ENCODE measurements at regions not wholly inside any gene's neighbourhood (a gene's known extent, or its start where the extent isn't known, plus 50 kb on each side); places are given as distances from the start of the nearest gene placed in this dataset.

DNA sequence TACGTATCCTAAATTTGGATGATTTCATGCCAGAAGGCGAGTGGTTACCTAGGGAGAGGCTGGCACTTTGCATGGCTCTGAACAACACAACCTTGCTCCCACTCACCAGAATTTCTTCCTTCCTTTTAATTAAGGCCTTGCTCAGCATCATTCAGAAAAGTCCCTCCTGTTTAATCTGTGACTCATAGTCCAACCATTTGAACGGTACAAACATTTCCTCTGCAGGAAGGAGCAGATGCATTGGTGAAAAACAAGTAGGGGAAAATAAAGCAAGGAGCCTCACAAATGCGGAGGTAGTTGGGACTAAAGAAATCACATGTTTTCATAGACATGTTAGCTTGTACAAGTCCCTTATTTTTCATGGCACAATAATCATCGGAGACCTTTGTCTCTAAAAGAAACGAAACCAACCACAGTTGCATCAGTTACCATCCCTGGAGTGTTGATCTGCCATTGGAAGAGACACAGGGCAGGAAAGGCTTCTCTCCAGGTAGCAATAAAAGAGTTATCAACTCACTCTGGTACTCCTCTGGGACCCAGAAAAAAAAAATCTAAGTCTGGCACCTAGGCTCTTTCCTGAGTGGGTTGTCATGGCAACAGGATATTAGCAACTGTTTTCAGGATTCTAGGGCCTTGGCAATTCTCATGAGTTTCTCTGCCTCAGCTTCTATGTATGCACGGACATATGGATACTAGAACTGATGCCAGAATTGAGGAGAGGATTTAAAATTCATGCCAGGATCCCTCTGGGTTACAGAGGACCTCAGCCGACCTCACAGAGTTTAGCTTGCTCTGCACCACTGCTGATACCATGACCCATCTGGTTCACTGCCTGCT, 255.4 kb upstream of the ARPP21 start:
- Mint-ChIP-seq H3K36me3 (no peaks in the 10 kb centered on the region), H3K4me1 (no peaks in the 10 kb centered on the region), H3K4me3 (no peak overlapping the region), H3K27ac (no peak overlapping the region), H3K9me3 (peaks cover 22% of the 10 kb centered on the region), H3K27me3 (no peaks in the 10 kb centered on the region)

GRCh38 chr3:35385271-35385670, 254.1 kb upstream of the ARPP21 start:
- Mint-ChIP-seq H3K36me3 (no peaks in the 10 kb centered on the region), H3K4me3 (no peak overlapping the region), H3K4me1 (no peaks in the 10 kb centered on the region), H3K27ac (no peak overlapping the region), H3K27me3 (no peaks in the 10 kb centered on the region), H3K9me3 (peaks cover 20% of the 10 kb centered on the region)

GRCh38 chr3:35389907-35390306, 249.4 kb upstream of the ARPP21 start:
- Mint-ChIP-seq H3K4me1 (no peaks in the 10 kb centered on the region), H3K4me3 (no peak overlapping the region), H3K27me3 (no peaks in the 10 kb centered on the region), H3K36me3 (no peaks in the 10 kb centered on the region), H3K27ac (no peak overlapping the region), H3K9me3 (peaks cover 7% of the 10 kb centered on the region)

DNA sequence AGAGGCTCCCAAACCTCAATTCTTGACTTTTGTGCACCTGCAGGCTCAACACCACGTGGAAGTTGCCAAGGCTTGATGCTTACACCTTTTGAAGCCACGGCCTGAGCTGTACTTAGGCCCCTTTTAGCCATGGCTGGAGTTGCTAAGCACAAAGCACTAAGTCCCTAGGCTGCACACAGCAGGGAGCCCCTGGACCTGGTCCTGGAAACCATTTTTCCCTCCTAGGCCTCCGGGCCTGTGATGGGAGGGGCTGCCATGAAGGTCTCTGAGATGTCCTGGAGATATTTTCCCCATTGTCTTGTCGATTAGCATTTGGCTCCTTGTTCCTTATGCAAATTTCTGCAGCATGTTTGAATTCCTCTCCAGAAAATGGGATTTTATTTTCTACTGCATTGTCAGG, 247.1 kb upstream of the ARPP21 start:
- Mint-ChIP-seq H3K9me3 (no peaks in the 10 kb centered on the region), H3K27me3 (no peaks in the 10 kb centered on the region)

DNA sequence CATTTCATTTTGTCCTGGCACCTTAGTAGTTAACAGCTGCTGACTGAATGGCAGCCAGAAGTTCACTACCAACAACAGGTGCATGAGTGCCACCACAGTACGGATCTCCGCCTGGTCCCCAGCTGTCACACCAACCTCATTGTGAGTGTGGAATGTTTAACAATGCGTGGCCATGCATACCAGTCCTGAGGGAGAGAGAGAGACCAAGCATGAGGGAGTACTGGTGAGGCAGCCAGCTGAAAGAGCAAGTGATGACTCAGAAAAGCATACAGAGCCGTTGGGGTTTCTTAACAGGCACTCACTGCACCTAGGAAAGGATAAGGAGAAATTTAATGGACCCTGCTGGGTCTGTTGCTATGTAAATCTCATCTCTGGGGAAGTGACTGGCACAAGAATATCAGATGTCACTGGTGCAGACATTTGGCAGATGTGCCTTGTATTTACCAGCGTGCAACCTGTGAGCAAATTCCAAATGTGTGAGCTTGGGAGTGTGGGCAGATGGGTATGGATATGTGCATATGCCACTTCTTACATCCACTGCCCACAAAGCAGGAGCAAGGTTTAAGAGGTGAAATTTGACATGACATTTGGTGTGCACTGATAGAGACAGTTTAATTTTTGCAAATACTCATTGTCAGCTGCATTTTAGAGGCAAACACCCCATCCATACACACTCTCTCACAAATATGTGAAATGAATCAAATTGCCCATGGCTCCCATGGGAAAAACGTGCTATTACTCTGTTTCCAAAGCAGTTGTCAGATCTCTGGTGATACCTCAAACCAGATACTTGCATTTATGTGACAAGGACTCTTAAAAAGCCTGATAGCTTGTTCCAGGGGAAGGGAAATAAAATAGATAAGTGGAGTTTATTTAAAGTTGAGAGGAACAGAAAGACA, 245.2 kb upstream of the ARPP21 start:
- no peak overlapping the region for H3K4me3 Mint-ChIP-seq
- no peaks in the 10 kb centered on the region for H3K4me1 Mint-ChIP-seq
- no peak overlapping the region for H3K27ac Mint-ChIP-seq
- no peaks in the 10 kb centered on the region for H3K36me3 Mint-ChIP-seq
- H3K27me3 Mint-ChIP-seq = no peaks in the 10 kb centered on the region
- no peaks in the 10 kb centered on the region for H3K9me3 Mint-ChIP-seq

More for the DNA sequence above, 247.1 kb upstream of the ARPP21 start:
- H3K4me3 Mint-ChIP-seq = no peak overlapping the region
- no peaks in the 10 kb centered on the region for H3K36me3 Mint-ChIP-seq
- no peaks in the 10 kb centered on the region for H3K4me1 Mint-ChIP-seq
- H3K27ac Mint-ChIP-seq = no peak overlapping the region

DNA sequence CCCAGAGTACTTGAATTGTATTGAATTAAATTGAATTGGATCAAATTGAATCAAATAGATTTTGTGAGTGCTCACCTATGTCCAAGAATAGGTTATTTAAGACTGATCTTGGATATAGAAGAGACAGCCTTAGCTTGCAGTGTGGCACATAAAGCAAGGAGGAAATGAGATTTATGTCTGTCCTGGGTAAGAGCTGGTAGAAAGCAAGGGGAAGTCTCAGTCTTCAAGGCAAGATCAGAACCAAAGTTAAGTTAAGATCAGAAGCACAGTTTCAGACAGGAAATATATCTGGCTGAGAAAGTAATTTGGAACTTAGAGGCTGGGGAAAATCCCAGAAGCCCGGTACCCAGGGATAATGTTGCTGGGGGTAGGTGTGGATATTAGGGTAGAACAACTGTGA, 244.4 kb upstream of the ARPP21 start:
- no peak overlapping the region for H3K27ac Mint-ChIP-seq
- no peak overlapping the region for H3K4me3 Mint-ChIP-seq
- H3K9me3 Mint-ChIP-seq = no peaks in the 10 kb centered on the region
- no peaks in the 10 kb centered on the region for H3K36me3 Mint-ChIP-seq
- no peaks in the 10 kb centered on the region for H3K27me3 Mint-ChIP-seq
- no peaks in the 10 kb centered on the region for H3K4me1 Mint-ChIP-seq

DNA sequence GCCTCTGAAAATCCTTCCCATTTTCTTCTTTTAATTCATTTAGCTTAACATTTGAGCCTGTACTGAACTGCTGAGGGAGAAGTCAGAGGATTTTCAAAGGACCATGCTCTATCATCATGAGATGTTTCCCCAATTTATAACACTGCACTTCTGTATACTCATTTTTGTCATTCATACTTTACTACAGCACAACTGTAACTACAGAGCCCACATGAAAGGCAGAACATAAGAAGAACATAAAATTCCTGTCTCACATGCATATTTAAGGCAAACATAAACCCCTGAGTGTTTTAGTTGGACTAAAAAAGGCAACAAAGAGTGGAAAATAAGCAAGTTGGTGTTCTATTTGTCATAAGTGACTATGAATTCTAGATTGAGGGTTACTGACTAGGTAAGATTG, 237.7 kb upstream of the ARPP21 start:
- H3K27ac Mint-ChIP-seq = no peak overlapping the region
- H3K27me3 Mint-ChIP-seq = no peaks in the 10 kb centered on the region
- no peaks in the 10 kb centered on the region for H3K4me1 Mint-ChIP-seq
- H3K9me3 Mint-ChIP-seq = no peaks in the 10 kb centered on the region
- H3K36me3 Mint-ChIP-seq = no peaks in the 10 kb centered on the region
- no peak overlapping the region for H3K4me3 Mint-ChIP-seq

- Mint-ChIP-seq H3K4me3 (no peak overlapping the region), H3K27ac (no peak overlapping the region), H3K36me3 (no peaks in the 10 kb centered on the region), H3K27me3 (no peaks in the 10 kb centered on the region), H3K4me1 (no peaks in the 10 kb centered on the region), H3K9me3 (peaks cover 5% of the 10 kb centered on the region)
Observed at GRCh38 chr3:35404571-35404970, 234.8 kb upstream of the ARPP21 start.

GRCh38 chr3:35408882-35409281, 230.4 kb upstream of the ARPP21 start:
- Mint-ChIP-seq H3K4me3 (no peak overlapping the region), H3K9me3 (peaks cover 5% of the 10 kb centered on the region), H3K36me3 (no peaks in the 10 kb centered on the region), H3K27ac (no peak overlapping the region), H3K27me3 (no peaks in the 10 kb centered on the region), H3K4me1 (no peaks in the 10 kb centered on the region)

DNA sequence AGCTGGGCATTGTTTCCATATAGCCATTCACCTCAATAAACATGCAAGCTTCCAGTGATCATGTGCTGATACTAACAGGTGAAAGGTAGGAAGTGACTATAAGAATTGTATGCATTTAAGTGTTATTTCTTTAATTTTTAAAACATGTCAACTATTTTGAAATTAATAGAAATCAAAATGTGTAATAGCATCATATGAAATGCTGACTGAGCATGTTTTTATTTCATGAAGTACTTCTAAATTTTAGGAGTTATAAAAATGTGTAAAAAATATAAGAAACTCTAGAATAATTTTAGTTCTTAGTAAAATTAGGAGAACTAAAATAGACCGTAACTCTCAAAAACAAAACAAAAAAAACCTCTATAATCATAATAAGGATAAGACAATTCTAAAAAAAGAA, 229.3 kb upstream of the ARPP21 start:
- H3K4me3 Mint-ChIP-seq = no peak overlapping the region
- no peaks in the 10 kb centered on the region for H3K4me1 Mint-ChIP-seq
- no peaks in the 10 kb centered on the region for H3K36me3 Mint-ChIP-seq
- no peak overlapping the region for H3K27ac Mint-ChIP-seq
- H3K9me3 Mint-ChIP-seq = peaks cover 5% of the 10 kb centered on the region
- H3K27me3 Mint-ChIP-seq = no peaks in the 10 kb centered on the region

GRCh38 chr3:35413483-35413882, 225.8 kb upstream of the ARPP21 start:
- Mint-ChIP-seq H3K27ac (no peak overlapping the region), H3K27me3 (no peaks in the 10 kb centered on the region), H3K4me1 (no peaks in the 10 kb centered on the region)

GRCh38 chr3:35417080-35417479, 222.2 kb upstream of the ARPP21 start:
- Mint-ChIP-seq H3K4me1 (no peaks in the 10 kb centered on the region), H3K27me3 (no peaks in the 10 kb centered on the region), H3K9me3 (no peaks in the 10 kb centered on the region), H3K27ac (no peak overlapping the region), H3K4me3 (no peak overlapping the region), H3K36me3 (no peaks in the 10 kb centered on the region)

More at GRCh38 chr3:35413483-35413882, 225.8 kb upstream of the ARPP21 start:
- Mint-ChIP-seq H3K36me3 (no peaks in the 10 kb centered on the region), H3K4me3 (no peak overlapping the region), H3K9me3 (no peaks in the 10 kb centered on the region)

GRCh38 chr3:35422101-35422500, 217.2 kb upstream of the ARPP21 start:
- Mint-ChIP-seq H3K9me3 (peaks cover 5% of the 10 kb centered on the region), H3K4me1 (no peaks in the 10 kb centered on the region), H3K27ac (no peak overlapping the region), H3K36me3 (no peaks in the 10 kb centered on the region), H3K27me3 (no peaks in the 10 kb centered on the region), H3K4me3 (no peak overlapping the region)

- Mint-ChIP-seq H3K27me3 (no peaks in the 10 kb centered on the region), H3K4me3 (no peak overlapping the region), H3K27ac (no peak overlapping the region), H3K4me1 (no peaks in the 10 kb centered on the region), H3K9me3 (peaks cover 5% of the 10 kb centered on the region), H3K36me3 (no peaks in the 10 kb centered on the region)
Observed at GRCh38 chr3:35422836-35423601, 216.3 kb upstream of the ARPP21 start.

DNA sequence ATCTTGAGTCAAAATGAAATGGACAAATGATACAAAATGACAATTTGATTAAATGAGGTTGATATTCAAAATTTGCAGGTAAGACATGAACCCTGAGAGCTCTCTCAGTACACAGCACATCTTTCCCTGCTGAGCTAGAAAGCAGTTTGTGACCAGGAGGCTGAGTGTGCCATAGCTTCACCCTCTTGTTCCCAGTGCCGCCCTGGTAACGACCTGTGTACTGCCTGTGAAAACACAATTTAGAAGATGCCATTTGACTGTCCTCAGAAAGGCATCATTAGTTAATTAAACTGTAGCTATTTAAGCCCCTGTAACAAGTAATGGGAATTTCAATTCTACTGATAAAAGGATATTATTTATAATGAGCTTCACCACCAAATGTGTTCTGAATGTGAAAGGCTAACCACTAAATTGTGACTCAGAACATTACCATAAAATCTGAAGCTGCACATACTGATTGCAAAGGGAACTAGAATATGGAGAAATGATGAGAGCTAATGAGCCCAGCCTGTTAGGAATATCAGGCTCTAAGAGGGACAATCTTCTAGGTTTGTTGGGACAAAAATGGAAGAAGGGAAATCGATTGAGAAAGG, 212.9 kb upstream of the ARPP21 start:
- H3K27ac Mint-ChIP-seq = no peak overlapping the region
- H3K36me3 Mint-ChIP-seq = no peaks in the 10 kb centered on the region
- H3K9me3 Mint-ChIP-seq = peaks cover 5% of the 10 kb centered on the region
- no peaks in the 10 kb centered on the region for H3K27me3 Mint-ChIP-seq
- no peak overlapping the region for H3K4me3 Mint-ChIP-seq
- H3K4me1 Mint-ChIP-seq = no peaks in the 10 kb centered on the region

Data from activated naive CD4-positive, alpha-beta T cell treated with anti-CD3 and anti-CD28 coated beads, Interleukin-2, amount 50 U/mL, for 24 hours (primary cell).